ENCODE measurements at regions not wholly inside any gene's neighbourhood (a gene's known extent, or its start where the extent isn't known, plus 50 kb on each side); places are given as distances from the start of the nearest gene placed in this dataset.

GRCh38 chr6:94464018-94464510 is 1044.7 kb upstream of the EPHA7 start:
- no peak for TF ChIP-seq CTCF (IDR thresholded peaks at IDR 0.05)
- TF ChIP-seq POLR2A (IDR thresholded peaks at IDR 0.05): no peak

All from adrenal gland (tissue), 5 donors.